ENCODE measurements at regions not wholly inside any gene's neighbourhood (a gene's known extent, or its start where the extent isn't known, plus 50 kb on each side); places are given as distances from the start of the nearest gene placed in this dataset.

GRCh38 chr9:126151686-126152134 is 174.9 kb upstream of the MVB12B start:
- peaks cover 2 to 25% (median 15%) of the 10 kb centered on the region in 4 donors for H3K4me1 ChIP-seq (ENCODE audit: control insufficient read depth in 4 of 4, insufficient read depth in 4 of 4, low read length in 3 of 4)
- no peak for TF ChIP-seq HNF4G (IDR thresholded peaks at IDR 0.05)
- TF ChIP-seq NR2F2 (IDR thresholded peaks at IDR 0.05), result no peak
- TF ChIP-seq SP1 (IDR thresholded peaks at IDR 0.05), result no peak
- TF ChIP-seq TAF1 (conservative IDR thresholded peaks at IDR 0.05), result no peak
- TF ChIP-seq RXRA (IDR thresholded peaks at IDR 0.05), result no peak
- TF ChIP-seq ZBTB33 (IDR thresholded peaks at IDR 0.05), result no peak
- TF ChIP-seq FOXA1 (IDR thresholded peaks at IDR 0.05), result no peak
- TF ChIP-seq FOXA2 (IDR thresholded peaks at IDR 0.05), result no peak
- no peak for TF ChIP-seq REST (IDR thresholded peaks at IDR 0.05)
- no peak for TF ChIP-seq RAD21 (IDR thresholded peaks at IDR 0.05)
- TF ChIP-seq EGR1 (IDR thresholded peaks at IDR 0.05; ENCODE audit: low read depth in 2 of 2), result no peak
- TF ChIP-seq YY1 (IDR thresholded peaks at IDR 0.05), result no peak
- H3K36me3 ChIP-seq (ENCODE audit: control insufficient read depth in 4 of 4, insufficient read depth in 3 of 4, low read depth in 1 of 4, low read length in 3 of 4), result no peaks in the 10 kb centered on the region
- 56% methylated on average over 5 of the region's 5 CpGs for WGBS
- no peak overlapping the region for H3K9ac ChIP-seq (ENCODE audit: low read depth in 1 of 2, low read length in 2 of 2)
- H3K4me3 ChIP-seq (ENCODE audit: low read depth in 1 of 3, low read length in 3 of 3), result no peak overlapping the region
- H3K9me3 ChIP-seq (ENCODE audit: control insufficient read depth in 4 of 4, low read length in 3 of 4), result no peaks in the 10 kb centered on the region
- no peak overlapping the region for H3K27ac ChIP-seq (ENCODE audit: low read depth in 1 of 2, low read length in 2 of 2)
- no peaks in the 10 kb centered on the region for H3K27me3 ChIP-seq (ENCODE audit: control insufficient read depth in 4 of 4, insufficient read depth in 4 of 4, low read length in 3 of 4)
- DNase-seq (ENCODE audit: low spot score), result peak; percentile 29

GRCh38 chr9:126152622-126153362 is 173.8 kb upstream of the MVB12B start:
- no peaks in the 10 kb centered on the region for H3K27me3 ChIP-seq (ENCODE audit: control insufficient read depth in 4 of 4, insufficient read depth in 4 of 4, low read length in 3 of 4)
- no peak for TF ChIP-seq ATF3 (IDR thresholded peaks at IDR 0.05)
- TF ChIP-seq TAF1 (conservative IDR thresholded peaks at IDR 0.05), result no peak
- peak in 1 of 2 donors; percentile 34 for TF ChIP-seq RAD21 (IDR thresholded peaks at IDR 0.05)
- peak; percentile 17 to 56 for TF ChIP-seq HNF4A (conservative IDR thresholded peaks at IDR 0.05)
- TF ChIP-seq FOXA1 (IDR thresholded peaks at IDR 0.05), result no peak
- TF ChIP-seq HNF4G (IDR thresholded peaks at IDR 0.05), result no peak
- peak; percentile 24 to 29 for TF ChIP-seq RXRA (IDR thresholded peaks at IDR 0.05)
- TF ChIP-seq MAX (IDR thresholded peaks at IDR 0.05), result peak; percentile 67
- no peak for TF ChIP-seq FOXA2 (IDR thresholded peaks at IDR 0.05)
- TF ChIP-seq YY1 (IDR thresholded peaks at IDR 0.05), result peak; percentile 61
- no peak for TF ChIP-seq JUND (IDR thresholded peaks at IDR 0.05)
- TF ChIP-seq GABPA (IDR thresholded peaks at IDR 0.05 in 1 of 2, conservative IDR thresholded peaks at IDR 0.05 in 1 of 2), result no peak
- TF ChIP-seq NR2F2 (IDR thresholded peaks at IDR 0.05), result no peak
- TF ChIP-seq REST (IDR thresholded peaks at IDR 0.05), result no peak
- H3K4me1 ChIP-seq (ENCODE audit: control insufficient read depth in 4 of 4, insufficient read depth in 4 of 4, low read length in 3 of 4), result peaks cover 2 to 25% (median 15%) of the 10 kb centered on the region in 4 donors
- no peak overlapping the region for H3K4me3 ChIP-seq (ENCODE audit: low read depth in 1 of 3, low read length in 3 of 3)
- 72% methylated on average over 3 of the region's 3 CpGs for WGBS
- no peak overlapping the region for H3K27ac ChIP-seq (ENCODE audit: low read depth in 1 of 2, low read length in 2 of 2)
- H3K9ac ChIP-seq (ENCODE audit: low read depth in 1 of 2, low read length in 2 of 2), result no peak overlapping the region
- no peaks in the 10 kb centered on the region for H3K9me3 ChIP-seq (ENCODE audit: control insufficient read depth in 4 of 4, low read length in 3 of 4)
- peak; percentile 3 for DNase-seq (ENCODE audit: low spot score)
- H3K36me3 ChIP-seq (ENCODE audit: control insufficient read depth in 4 of 4, insufficient read depth in 3 of 4, low read depth in 1 of 4, low read length in 3 of 4), result no peaks in the 10 kb centered on the region
